ENCODE measurements at regions not wholly inside any gene's neighbourhood (a gene's known extent, or its start where the extent isn't known, plus 50 kb on each side); places are given as distances from the start of the nearest gene placed in this dataset.
"Not testable (repeated sequence)": the region's sequence is repeated elsewhere in the genome, so short reads cannot be mapped to it uniquely, and the experiment has no call there.

GRCh38 chrX:89771639-89772038 lies 150.1 kb upstream of the TGIF2LX start:
- not testable (repeated sequence) for TF ChIP-seq POLR2A, CTCF (IDR thresholded peaks at IDR 0.05)
